Fibroblast of the conjunctiva (primary cell): ENCODE measurements at regions not wholly inside any gene's neighbourhood (a gene's known extent, or its start where the extent isn't known, plus 50 kb on each side); places are given as distances from the start of the nearest gene placed in this dataset.

Experiments used
- DNase-seq: peaks from one replicate; pipeline ENCODE4 v3.0.0-alpha.2; 2010; ENCODE audit warnings: low read depth

- no peak for DNase-seq
Observed at GRCh38 chr16:73882033-73882432, 414.6 kb upstream of the PSMD7 start.

- DNase-seq = no peak
Observed at GRCh38 chr16:73879621-73880020, 417.0 kb upstream of the PSMD7 start.

- DNase-seq = peak; percentile 74
Observed at GRCh38 chr16:73878611-73879010, 418.0 kb upstream of the PSMD7 start.

GRCh38 chr16:73877150-73877549 is 419.5 kb upstream of the PSMD7 start:
- no peak for DNase-seq

- no peak for DNase-seq
Observed at GRCh38 chr16:73875996-73876690, 420.5 kb upstream of the PSMD7 start.

- no peak for DNase-seq
Observed at GRCh38 chr16:73874324-73874723, 422.3 kb upstream of the PSMD7 start.

- DNase-seq = no peak
Observed at GRCh38 chr16:73873643-73874042, 423.0 kb upstream of the PSMD7 start.

GRCh38 chr16:73872856-73873255 is 423.8 kb upstream of the PSMD7 start:
- DNase-seq = no peak

- DNase-seq = no peak
Observed at GRCh38 chr16:73871088-73871733, 425.4 kb upstream of the PSMD7 start.

GRCh38 chr16:73869126-73869525 is 427.5 kb upstream of the PSMD7 start:
- no peak for DNase-seq

GRCh38 chr16:73864868-73865267 is 431.7 kb upstream of the PSMD7 start:
- no peak for DNase-seq

GRCh38 chr16:73858326-73858725 is 438.3 kb upstream of the PSMD7 start:
- DNase-seq = no peak

- DNase-seq = no peak
Observed at GRCh38 chr16:73853968-73854367, 442.6 kb upstream of the PSMD7 start.

- no peak for DNase-seq
Observed at GRCh38 chr16:73852561-73852960, 444.1 kb upstream of the PSMD7 start.

- no peak for DNase-seq
Observed at GRCh38 chr16:73848993-73849392, 447.6 kb upstream of the PSMD7 start.

- no peak for DNase-seq
Observed at GRCh38 chr16:73847090-73847489, 449.5 kb upstream of the PSMD7 start.

- DNase-seq = no peak
Observed at GRCh38 chr16:73846356-73846755, 450.3 kb upstream of the PSMD7 start.

GRCh38 chr16:73846007-73846330 is 450.6 kb upstream of the PSMD7 start:
- DNase-seq = no peak

- DNase-seq = no peak
Observed at GRCh38 chr16:73845238-73846006, 451.2 kb upstream of the PSMD7 start.

GRCh38 chr16:73840728-73841127 is 455.9 kb upstream of the PSMD7 start:
- DNase-seq = no peak

- no peak for DNase-seq
Observed at GRCh38 chr16:73831220-73831619, 465.4 kb upstream of the PSMD7 start.

- DNase-seq = no peak
Observed at GRCh38 chr16:73823205-73823849, 473.3 kb upstream of the PSMD7 start.
